ENCODE measurements at regions not wholly inside any gene's neighbourhood (a gene's known extent, or its start where the extent isn't known, plus 50 kb on each side); places are given as distances from the start of the nearest gene placed in this dataset.

DNA sequence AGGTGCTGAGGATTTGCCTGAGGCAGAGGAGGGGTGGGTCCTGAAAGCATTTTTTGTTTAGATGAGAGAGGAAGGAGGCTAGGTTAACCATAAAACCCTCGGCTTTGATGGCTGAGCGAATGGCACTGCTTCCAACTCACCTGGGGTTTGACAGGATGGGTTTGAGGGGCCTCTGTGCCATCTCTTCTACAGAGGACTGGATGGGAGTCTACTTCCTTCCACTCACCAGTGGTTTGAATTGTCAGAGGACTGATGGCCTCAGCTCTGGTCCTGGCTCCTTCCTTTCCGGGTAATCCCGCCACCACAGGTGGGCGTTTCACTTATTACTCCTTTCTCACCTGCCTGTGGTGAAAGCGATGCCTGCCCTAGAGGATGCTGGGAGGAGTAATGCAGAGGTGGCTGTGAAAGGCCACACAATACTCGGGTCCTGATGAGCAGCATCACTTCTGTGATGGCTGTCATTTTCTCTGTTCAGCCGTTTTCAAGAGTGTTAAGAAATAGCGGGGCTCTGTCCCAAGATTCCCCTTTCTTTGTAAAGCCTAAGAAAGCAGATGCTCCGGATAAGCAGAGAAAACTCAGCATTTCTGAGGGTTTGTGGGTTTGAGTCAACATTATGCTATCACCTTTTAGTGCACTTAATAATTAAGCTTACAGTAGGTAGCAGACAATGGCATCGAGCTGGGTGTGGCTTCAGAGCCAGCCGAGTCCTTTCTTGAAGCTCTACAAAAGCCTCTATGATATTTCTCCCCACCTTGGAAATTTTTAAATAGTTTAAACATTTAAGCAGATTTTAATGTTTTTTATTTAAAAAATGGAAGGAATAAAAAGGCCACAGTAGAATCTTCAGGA lies 220.7 kb downstream of the HLX start:
- TF ChIP-seq, protein P1, sequence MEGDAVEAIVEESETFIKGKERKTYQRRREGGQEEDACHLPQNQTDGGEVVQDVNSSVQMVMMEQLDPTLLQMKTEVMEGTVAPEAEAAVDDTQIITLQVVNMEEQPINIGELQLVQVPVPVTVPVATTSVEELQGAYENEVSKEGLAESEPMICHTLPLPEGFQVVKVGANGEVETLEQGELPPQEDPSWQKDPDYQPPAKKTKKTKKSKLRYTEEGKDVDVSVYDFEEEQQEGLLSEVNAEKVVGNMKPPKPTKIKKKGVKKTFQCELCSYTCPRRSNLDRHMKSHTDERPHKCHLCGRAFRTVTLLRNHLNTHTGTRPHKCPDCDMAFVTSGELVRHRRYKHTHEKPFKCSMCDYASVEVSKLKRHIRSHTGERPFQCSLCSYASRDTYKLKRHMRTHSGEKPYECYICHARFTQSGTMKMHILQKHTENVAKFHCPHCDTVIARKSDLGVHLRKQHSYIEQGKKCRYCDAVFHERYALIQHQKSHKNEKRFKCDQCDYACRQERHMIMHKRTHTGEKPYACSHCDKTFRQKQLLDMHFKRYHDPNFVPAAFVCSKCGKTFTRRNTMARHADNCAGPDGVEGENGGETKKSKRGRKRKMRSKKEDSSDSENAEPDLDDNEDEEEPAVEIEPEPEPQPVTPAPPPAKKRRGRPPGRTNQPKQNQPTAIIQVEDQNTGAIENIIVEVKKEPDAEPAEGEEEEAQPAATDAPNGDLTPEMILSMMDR (IDR thresholded peaks at IDR 0.05; ENCODE audit: borderline replicate concordance, extremely low read depth, insufficient read depth), result no peak
- FAIRE-seq, result no peak
- Histone ChIP-seq H3K4me3 (ENCODE audit: low read length in 3 of 3) (no peak overlapping the region), H3K4me1 (ENCODE audit: control insufficient read depth in 2 of 3, insufficient read depth in 2 of 3, low read depth in 1 of 3, low read length in 3 of 3) (peaks cover 0 to 10% (median 4%) of the 10 kb centered on the region in 3 donors), H3K36me3 (ENCODE audit: control insufficient read depth in 2 of 3, insufficient read depth in 3 of 3, low read length in 3 of 3) (no peaks in the 10 kb centered on the region), H3K27ac (ENCODE audit: low read depth in 2 of 2, low read length in 2 of 2) (no peak overlapping the region), H3K9me3 (ENCODE audit: control insufficient read depth in 2 of 3, insufficient read depth in 1 of 3, low read length in 3 of 3) (no peaks in the 10 kb centered on the region), H3K27me3 (ENCODE audit: control insufficient read depth, insufficient read depth, low read length) (no peaks in the 10 kb centered on the region), H3K9ac (ENCODE audit: low read length in 3 of 3) (no peak overlapping the region)
- no peak for DNase-seq
- intact Hi-C loops (cut with DNase I), result no loop called here

DNA sequence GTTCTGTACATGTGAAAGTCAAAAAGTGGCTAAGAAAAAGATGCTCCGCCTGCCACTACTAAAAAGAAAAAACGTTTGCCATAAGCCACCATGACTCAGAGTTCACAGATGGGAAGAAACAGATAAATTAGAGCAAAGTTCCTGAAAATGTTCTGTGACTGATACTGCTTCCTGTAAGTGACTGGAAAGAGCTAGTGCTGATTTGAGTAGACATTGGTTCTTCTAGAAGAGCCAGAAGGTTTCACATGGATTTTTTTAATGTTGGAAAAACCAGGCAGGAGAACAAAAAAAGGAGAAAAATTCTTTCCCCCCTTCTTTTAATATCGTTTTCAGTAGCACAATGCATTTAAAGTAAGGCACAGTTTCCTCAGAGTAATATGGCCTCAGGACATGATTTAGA lies 221.4 kb downstream of the HLX start:
- Histone ChIP-seq H3K4me3 (ENCODE audit: low read length in 3 of 3) (no peak overlapping the region), H3K9ac (ENCODE audit: low read length in 3 of 3) (no peak overlapping the region), H3K4me1 (ENCODE audit: control insufficient read depth in 2 of 3, insufficient read depth in 2 of 3, low read depth in 1 of 3, low read length in 3 of 3) (peaks cover 0 to 10% (median 4%) of the 10 kb centered on the region in 3 donors), H3K9me3 (ENCODE audit: control insufficient read depth in 2 of 3, insufficient read depth in 1 of 3, low read length in 3 of 3) (no peaks in the 10 kb centered on the region), H3K27ac (ENCODE audit: low read depth in 2 of 2, low read length in 2 of 2) (no peak overlapping the region), H3K27me3 (ENCODE audit: control insufficient read depth, insufficient read depth, low read length) (no peaks in the 10 kb centered on the region), H3K36me3 (ENCODE audit: control insufficient read depth in 2 of 3, insufficient read depth in 3 of 3, low read length in 3 of 3) (no peaks in the 10 kb centered on the region)
- intact Hi-C loops (cut with DNase I), result no loop called here
- TF ChIP-seq, protein P1 (IDR thresholded peaks at IDR 0.05; ENCODE audit: borderline replicate concordance, extremely low read depth, insufficient read depth), result no peak
- DNase-seq (peak in 2 of 5 donors; percentile 10 to 26), FAIRE-seq (peak; percentile 23)

DNA sequence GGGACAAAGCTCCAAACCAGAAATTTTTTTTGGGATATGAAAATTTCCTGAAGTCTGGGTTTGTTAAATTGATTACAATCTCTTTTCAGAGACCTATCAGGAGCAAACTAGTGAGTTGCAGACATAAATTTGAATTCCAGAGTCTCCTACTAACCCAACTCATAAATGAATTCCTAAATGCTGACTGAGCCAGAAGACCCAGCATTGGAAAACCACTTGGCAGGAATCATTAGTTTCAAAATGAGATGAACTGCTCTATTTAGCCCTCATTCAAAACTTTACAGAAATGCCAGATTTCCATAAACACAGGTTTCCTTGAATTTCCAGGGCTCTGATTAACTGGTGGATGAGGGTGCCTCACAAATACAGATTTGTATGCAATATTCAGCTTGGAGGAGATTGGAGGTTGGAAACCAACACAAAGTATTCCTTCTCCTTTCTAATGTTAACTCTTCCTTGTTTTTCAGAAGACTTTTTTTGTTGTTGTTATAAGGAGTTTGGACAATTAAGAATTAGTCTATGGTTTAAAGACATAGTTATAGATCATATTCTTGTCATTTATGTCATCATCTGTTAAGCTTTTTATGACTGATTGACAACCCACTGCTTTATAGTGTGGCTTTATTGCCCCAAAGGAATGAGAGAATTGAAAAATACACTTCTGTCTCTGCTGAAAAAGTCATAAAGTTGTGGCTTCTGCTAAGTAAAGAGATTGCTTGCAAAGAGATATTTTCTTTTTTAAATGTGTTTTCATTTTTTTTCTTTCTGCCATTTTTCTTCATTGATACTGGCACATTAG lies 222.8 kb downstream of the HLX start:
- FAIRE-seq (no peak), DNase-seq (no peak)
- Histone ChIP-seq H3K4me1 (ENCODE audit: control insufficient read depth in 2 of 3, insufficient read depth in 2 of 3, low read depth in 1 of 3, low read length in 3 of 3) (peaks cover 0 to 10% (median 4%) of the 10 kb centered on the region in 3 donors), H3K27me3 (ENCODE audit: control insufficient read depth, insufficient read depth, low read length) (no peaks in the 10 kb centered on the region), H3K4me3 (ENCODE audit: low read length in 3 of 3) (no peak overlapping the region), H3K9me3 (ENCODE audit: control insufficient read depth in 2 of 3, insufficient read depth in 1 of 3, low read length in 3 of 3) (no peaks in the 10 kb centered on the region), H3K9ac (ENCODE audit: low read length in 3 of 3) (no peak overlapping the region), H3K27ac (ENCODE audit: low read depth in 2 of 2, low read length in 2 of 2) (no peak overlapping the region), H3K36me3 (ENCODE audit: control insufficient read depth in 2 of 3, insufficient read depth in 3 of 3, low read length in 3 of 3) (no peaks in the 10 kb centered on the region)
- TF ChIP-seq, protein P1 (IDR thresholded peaks at IDR 0.05; ENCODE audit: borderline replicate concordance, extremely low read depth, insufficient read depth), result no peak
- intact Hi-C loops (cut with DNase I), result no loop called here
